ENCODE measurements at regions not wholly inside any gene's neighbourhood (a gene's known extent, or its start where the extent isn't known, plus 50 kb on each side); places are given as distances from the start of the nearest gene placed in this dataset.

DNA sequence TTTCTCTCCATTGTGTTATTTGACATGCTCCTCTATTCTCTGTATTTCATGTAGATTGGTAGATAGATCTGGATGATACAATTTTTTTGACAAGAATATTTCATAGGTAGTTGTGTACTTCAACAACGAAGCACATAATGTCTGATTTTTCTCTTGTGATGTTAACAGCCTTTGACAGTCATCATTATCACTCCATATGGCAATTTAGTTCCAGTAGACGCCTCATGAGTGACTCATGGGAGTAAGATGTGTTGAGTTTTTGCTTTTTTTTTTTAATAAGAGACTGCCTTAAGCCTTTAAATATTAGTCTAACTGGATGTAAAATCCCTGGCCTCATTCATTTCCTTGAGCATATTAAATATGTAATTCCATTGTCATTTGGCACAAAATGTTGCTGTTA is 123.5 kb upstream of the ZNF32 start:
- no peak overlapping the region for H3K4me2 ChIP-seq (ENCODE audit: insufficient read depth in 1 of 2, low read depth in 2 of 2, low read length in 2 of 2)
- FAIRE-seq: no peak
- H3K79me1 ChIP-seq (ENCODE audit: low read depth, low read length): no peaks in the 10 kb centered on the region
- H3K18ac ChIP-seq (ENCODE audit: extremely low read depth, low read length): no peak overlapping the region
- no peaks in the 10 kb centered on the region; a peak in 1 of 4 replicates for H3K9me3 ChIP-seq (ENCODE audit: insufficient read depth in 2 of 2, low read depth in 1 of 2, low read length in 1 of 2)
- no peaks in the 10 kb centered on the region for H3K79me2 ChIP-seq (ENCODE audit: control insufficient read depth in 1 of 2, insufficient read depth in 2 of 2, low read length in 2 of 2)
- no peaks in the 10 kb centered on the region for H3K23me2 ChIP-seq (ENCODE audit: low read depth, low read length)
- ChIA-PET CTCF (ENCODE audit: partially characterized antibody) (no interaction called here), POLR2A (ENCODE audit: partially characterized antibody) (no interaction called here)
- H3K4me3 ChIP-seq (ENCODE audit: extremely low read depth in 1 of 4, insufficient read depth in 2 of 4, low read depth in 3 of 4, low read length in 4 of 4): no peak overlapping the region
- no peak for DNase-seq (ENCODE audit: low read depth in 1 of 2, low spot score in 2 of 2)
- no peak overlapping the region for H3K9ac ChIP-seq (replicated peaks in 1 of 4; ENCODE audit: extremely low read depth in 1 of 4, low read depth in 3 of 4, low read length in 3 of 4)
- no peak overlapping the region for H2BK12ac ChIP-seq (ENCODE audit: low read depth, low read length)
- WGBS, 2 experiments (ENCODE audit: extremely low coverage in 1 of 2, insufficient coverage in 1 of 2, insufficient read length in 1 of 2, insufficient replicate concordance in 2 of 2, low coverage in 1 of 2, low lambda C conversion rate in 2 of 2, missing lambda C conversion rate in 1 of 2): 90% methylated on average over 2 of the region's 2 CpGs; no CpG with 5 or more reads in 1 of the 2 experiments
- no peak overlapping the region for H3K56ac ChIP-seq (replicated peaks; ENCODE audit: insufficient read length, low read depth, low read length)
- no peak overlapping the region for H4K5ac ChIP-seq (ENCODE audit: insufficient read length, low read depth, low read length)
- H4K91ac ChIP-seq (replicated peaks; ENCODE audit: insufficient read length, low read length): no peak overlapping the region
- H3K4ac ChIP-seq (replicated peaks; ENCODE audit: insufficient read length, low read depth, low read length): no peak overlapping the region
- H2AK5ac ChIP-seq (ENCODE audit: low read depth, low read length): no peak overlapping the region
- no peak overlapping the region for H2AFZ ChIP-seq (ENCODE audit: low read length)
- H2BK20ac ChIP-seq (ENCODE audit: low read length): no peak overlapping the region
- no peaks in the 10 kb centered on the region for H4K20me1 ChIP-seq (replicated peaks in 1 of 2; ENCODE audit: control insufficient read depth in 1 of 2, insufficient read depth in 2 of 2, low read length in 2 of 2)
- TF ChIP-seq BCL11A (IDR thresholded peaks at IDR 0.05; ENCODE audit: low read depth in 2 of 2, low read length in 2 of 2) (no peak), NANOG (IDR thresholded peaks at IDR 0.05; ENCODE audit: insufficient read depth, low read depth, low read length, poor library complexity, severe bottlenecking) (no peak), CREB1 (IDR thresholded peaks at IDR 0.05) (no peak), TAF1 (IDR thresholded peaks at IDR 0.05; ENCODE audit: low read depth, low read length) (no peak), HDAC6 (IDR thresholded peaks at IDR 0.05; ENCODE audit: low read depth, low read length) (no peak), SP4 (IDR thresholded peaks at IDR 0.05; ENCODE audit: low read length) (no peak), KDM1A (IDR thresholded peaks at IDR 0.05; ENCODE audit: borderline replicate concordance, low read length) (no peak), POLR2AphosphoS5 (IDR thresholded peaks at IDR 0.05; ENCODE audit: low read depth, low read length) (no peak), EZH2 (IDR thresholded peaks at IDR 0.05; ENCODE audit: low read depth, low read length, severe bottlenecking) (no peak)
- TF ChIP-seq, protein P1, sequence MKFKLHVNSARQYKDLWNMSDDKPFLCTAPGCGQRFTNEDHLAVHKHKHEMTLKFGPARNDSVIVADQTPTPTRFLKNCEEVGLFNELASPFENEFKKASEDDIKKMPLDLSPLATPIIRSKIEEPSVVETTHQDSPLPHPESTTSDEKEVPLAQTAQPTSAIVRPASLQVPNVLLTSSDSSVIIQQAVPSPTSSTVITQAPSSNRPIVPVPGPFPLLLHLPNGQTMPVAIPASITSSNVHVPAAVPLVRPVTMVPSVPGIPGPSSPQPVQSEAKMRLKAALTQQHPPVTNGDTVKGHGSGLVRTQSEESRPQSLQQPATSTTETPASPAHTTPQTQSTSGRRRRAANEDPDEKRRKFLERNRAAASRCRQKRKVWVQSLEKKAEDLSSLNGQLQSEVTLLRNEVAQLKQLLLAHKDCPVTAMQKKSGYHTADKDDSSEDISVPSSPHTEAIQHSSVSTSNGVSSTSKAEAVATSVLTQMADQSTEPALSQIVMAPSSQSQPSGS (IDR thresholded peaks at IDR 0.05; ENCODE audit: low read length): no peak
- TF ChIP-seq, protein P2, sequence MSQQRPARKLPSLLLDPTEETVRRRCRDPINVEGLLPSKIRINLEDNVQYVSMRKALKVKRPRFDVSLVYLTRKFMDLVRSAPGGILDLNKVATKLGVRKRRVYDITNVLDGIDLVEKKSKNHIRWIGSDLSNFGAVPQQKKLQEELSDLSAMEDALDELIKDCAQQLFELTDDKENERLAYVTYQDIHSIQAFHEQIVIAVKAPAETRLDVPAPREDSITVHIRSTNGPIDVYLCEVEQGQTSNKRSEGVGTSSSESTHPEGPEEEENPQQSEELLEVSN (IDR thresholded peaks at IDR 0.05): no peak
- TF ChIP-seq, protein P3, sequence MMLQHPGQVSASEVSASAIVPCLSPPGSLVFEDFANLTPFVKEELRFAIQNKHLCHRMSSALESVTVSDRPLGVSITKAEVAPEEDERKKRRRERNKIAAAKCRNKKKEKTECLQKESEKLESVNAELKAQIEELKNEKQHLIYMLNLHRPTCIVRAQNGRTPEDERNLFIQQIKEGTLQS (IDR thresholded peaks at IDR 0.05; ENCODE audit: insufficient read depth, low read depth, low read length): no peak
- H2BK5ac ChIP-seq (ENCODE audit: low read depth, low read length): no peak overlapping the region
- no peak overlapping the region for H3K14ac ChIP-seq (ENCODE audit: insufficient read length)
- H3K27ac ChIP-seq (ENCODE audit: low read depth, low read length): no peak overlapping the region
- no peak overlapping the region for H3K23ac ChIP-seq (ENCODE audit: insufficient read length)
- H3K27me3 ChIP-seq (replicated peaks in 1 of 4; ENCODE audit: control insufficient read depth in 3 of 4, extremely low read depth in 1 of 4, insufficient read depth in 3 of 4, low read length in 3 of 4): no peaks in the 10 kb centered on the region
- no peaks in the 10 kb centered on the region; a peak in 1 of 7 replicates for H3K4me1 ChIP-seq (replicated peaks in 1 of 4; ENCODE audit: control insufficient read depth in 3 of 4, insufficient read depth in 4 of 4, low read length in 3 of 4)
- no peaks in the 10 kb centered on the region for H3K36me3 ChIP-seq (ENCODE audit: control insufficient read depth in 2 of 4, insufficient read depth in 4 of 4, low read length in 3 of 4)
- no peak overlapping the region for H2BK15ac ChIP-seq (ENCODE audit: low read length)
- no peak overlapping the region for H4K8ac ChIP-seq (ENCODE audit: extremely low read depth, insufficient read depth, low read length)
- H2BK120ac ChIP-seq (replicated peaks; ENCODE audit: low read depth, low read length): no peak overlapping the region

Measured in H1 (cell line).